ENCODE measurements at regions not wholly inside any gene's neighbourhood (a gene's known extent, or its start where the extent isn't known, plus 50 kb on each side); places are given as distances from the start of the nearest gene placed in this dataset.

GRCh38 chr9:81377320-81377719, 312.0 kb downstream of the TLE1 start:
- Histone ChIP-seq H3K36me3 (ENCODE audit: control insufficient read depth in 2 of 4, insufficient read depth in 4 of 4, low read length in 3 of 4) (no peaks in the 10 kb centered on the region), H3K4me1 (replicated peaks in 1 of 4; ENCODE audit: control insufficient read depth in 3 of 4, insufficient read depth in 4 of 4, low read length in 3 of 4) (peaks cover 0 to 5% (median 2%) of the 10 kb centered on the region in 4 experiments; a peak in 3 of 7 replicates), H2AFZ (ENCODE audit: low read length) (peak overlapping the region; percentile 90; the same call in 1 of the 2 replicates), H3K23me2 (ENCODE audit: low read depth, low read length) (no peaks in the 10 kb centered on the region), H3K9ac (replicated peaks in 1 of 4; ENCODE audit: extremely low read depth in 1 of 4, low read depth in 3 of 4, low read length in 3 of 4) (no peak overlapping the region), H3K4ac (replicated peaks; ENCODE audit: insufficient read length, low read depth, low read length) (no peak overlapping the region), H3K56ac (replicated peaks; ENCODE audit: insufficient read length, low read depth, low read length) (no peak overlapping the region), H3K18ac (ENCODE audit: extremely low read depth, low read length) (no peak overlapping the region), H4K91ac (replicated peaks; ENCODE audit: insufficient read length, low read length) (no peak overlapping the region), H3K4me3 (ENCODE audit: extremely low read depth in 1 of 4, insufficient read depth in 2 of 4, low read depth in 3 of 4, low read length in 4 of 4) (no peak overlapping the region), H3K9me3 (ENCODE audit: insufficient read depth in 2 of 2, low read depth in 1 of 2, low read length in 1 of 2) (no peaks in the 10 kb centered on the region), H4K20me1 (replicated peaks in 1 of 2; ENCODE audit: control insufficient read depth in 1 of 2, insufficient read depth in 2 of 2, low read length in 2 of 2) (no peaks in the 10 kb centered on the region), H2BK12ac (ENCODE audit: low read depth, low read length) (no peak overlapping the region), H3K14ac (ENCODE audit: insufficient read length) (no peak overlapping the region), H2BK5ac (ENCODE audit: low read depth, low read length) (no peak overlapping the region), H3K79me1 (ENCODE audit: low read depth, low read length) (no peaks in the 10 kb centered on the region), H3K27me3 (replicated peaks in 1 of 4; ENCODE audit: control insufficient read depth in 3 of 4, extremely low read depth in 1 of 4, insufficient read depth in 3 of 4, low read length in 3 of 4) (no peaks in the 10 kb centered on the region; a peak in 1 of 7 replicates), H2BK120ac (replicated peaks; ENCODE audit: low read depth, low read length) (no peak overlapping the region), H2BK20ac (ENCODE audit: low read length) (no peak overlapping the region), H3K79me2 (ENCODE audit: control insufficient read depth in 1 of 2, insufficient read depth in 2 of 2, low read length in 2 of 2) (no peaks in the 10 kb centered on the region), H3K23ac (ENCODE audit: insufficient read length) (no peak overlapping the region), H2BK15ac (ENCODE audit: low read length) (no peak overlapping the region), H4K8ac (ENCODE audit: extremely low read depth, insufficient read depth, low read length) (no peak overlapping the region), H3K4me2 (ENCODE audit: insufficient read depth in 1 of 2, low read depth in 2 of 2, low read length in 2 of 2) (no peak overlapping the region), H2AK5ac (ENCODE audit: low read depth, low read length) (no peak overlapping the region), H3K27ac (ENCODE audit: low read depth, low read length) (no peak overlapping the region), H4K5ac (ENCODE audit: insufficient read length, low read depth, low read length) (no peak overlapping the region)
- DNase-seq (ENCODE audit: low read depth in 1 of 2, low spot score in 2 of 2) (no peak), FAIRE-seq (no peak)
- 88% methylated on average over 2 of the region's 2 CpGs; no CpG with 5 or more reads in 1 of the 2 experiments for WGBS, 2 experiments (ENCODE audit: extremely low coverage in 1 of 2, insufficient coverage in 1 of 2, insufficient read length in 1 of 2, insufficient replicate concordance in 2 of 2, low coverage in 1 of 2, low lambda C conversion rate in 2 of 2, missing lambda C conversion rate in 1 of 2)
- CTCF ChIA-PET (ENCODE audit: partially characterized antibody): interaction anchor here (0.6 to 1.1 kb wide), 2 partner anchors 206 to 215 kb away, joined by 3 read pairs; no protein-coding TSS in a partner anchor
- POLR2A ChIA-PET (ENCODE audit: partially characterized antibody): no interaction called here
- TF ChIP-seq TAF1 (IDR thresholded peaks at IDR 0.05; ENCODE audit: low read depth, low read length) (no peak), TBP (IDR thresholded peaks at IDR 0.05; ENCODE audit: low read depth, low read length) (no peak), EZH2 (IDR thresholded peaks at IDR 0.05; ENCODE audit: low read depth, low read length, severe bottlenecking) (no peak), POU5F1 (IDR thresholded peaks at IDR 0.05; ENCODE audit: low read depth, low read length) (no peak), MAFK (IDR thresholded peaks at IDR 0.05; ENCODE audit: low read depth, low read length) (no peak), RFX5 (IDR thresholded peaks at IDR 0.05; ENCODE audit: borderline replicate concordance, low read depth, low read length) (no peak)
